HG03378 (cell line): ENCODE measurements at regions not wholly inside any gene's neighbourhood (a gene's known extent, or its start where the extent isn't known, plus 50 kb on each side); places are given as distances from the start of the nearest gene placed in this dataset.
"Not testable (repeated sequence)": the region's sequence is repeated elsewhere in the genome, so short reads cannot be mapped to it uniquely, and the experiment has no call there.

Source experiments
- ATAC-seq: cut with Tn5 transposase; IDR thresholded peaks from one replicate; pipeline ENCODE4 v1.9.1; 2021; ENCODE audit warnings: mild to moderate bottlenecking, moderate library complexity; ENCODE audit not compliant: unreplicated experiment

- no peak for ATAC-seq
These were observed 344.9 kb upstream of the RUNX1 start for GRCh38 chr21:35394049-35394448.

DNA sequence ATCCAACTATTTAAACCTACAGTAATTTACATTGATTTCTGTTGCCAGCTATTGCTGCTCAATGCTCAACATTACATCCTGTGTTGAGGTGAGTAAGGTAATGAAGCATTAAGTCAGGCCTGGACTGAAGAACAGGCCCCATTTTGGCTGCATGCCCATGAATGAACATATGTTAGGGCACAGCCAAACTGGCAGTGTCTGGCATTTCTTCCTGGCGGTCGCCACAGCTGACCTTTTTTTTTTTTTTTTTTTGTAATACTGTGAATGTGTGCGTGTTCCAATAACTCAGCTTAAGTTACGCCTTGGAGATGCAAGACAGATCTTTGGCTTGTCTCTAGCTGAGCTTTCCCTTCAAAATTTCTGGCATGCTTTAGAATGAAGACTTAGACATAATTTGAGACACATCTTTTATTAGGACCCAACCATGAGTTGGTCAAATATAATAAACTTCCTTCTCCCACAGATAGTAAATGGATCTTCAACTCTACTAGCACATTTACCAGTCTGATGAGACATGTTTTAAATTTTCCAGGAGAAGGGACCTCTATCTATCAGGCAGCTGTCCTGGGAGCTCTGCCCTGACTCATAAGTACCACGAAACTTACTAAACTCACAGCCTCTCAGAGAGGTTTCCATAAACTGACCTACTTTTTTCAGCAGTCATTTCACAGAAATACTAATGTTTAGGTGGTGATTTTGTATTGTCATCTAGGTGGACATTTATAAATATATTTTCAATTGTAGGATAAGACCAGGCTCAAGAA is 341.1 kb upstream of the RUNX1 start:
- no peak for ATAC-seq

DNA sequence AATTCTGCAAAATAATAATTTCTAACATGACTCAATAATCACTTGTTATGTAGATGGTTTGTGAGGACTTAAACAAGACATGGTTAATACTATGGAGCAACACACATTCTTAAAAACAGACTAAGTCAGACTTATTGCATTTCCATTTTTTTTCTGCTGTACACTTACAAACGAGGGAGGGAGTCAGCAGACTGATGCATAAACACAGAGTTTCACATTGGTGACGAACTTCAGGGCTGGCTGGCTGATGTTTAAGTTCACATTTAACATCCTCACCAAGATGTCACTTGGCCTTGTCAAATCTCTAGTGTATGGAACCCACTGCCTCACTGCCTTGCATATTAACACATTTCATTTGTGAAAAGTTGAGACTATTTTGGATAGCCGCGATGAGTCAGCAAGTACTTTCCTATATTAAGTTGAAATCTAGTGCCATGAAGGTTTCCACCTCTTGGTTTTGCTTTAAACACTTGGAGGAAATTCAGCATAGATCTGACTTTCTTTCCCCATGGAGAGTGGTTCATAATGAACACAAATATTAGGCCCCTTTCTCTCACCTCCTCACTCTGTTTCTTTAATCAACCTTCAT is 337.5 kb upstream of the RUNX1 start:
- no peak for ATAC-seq

DNA sequence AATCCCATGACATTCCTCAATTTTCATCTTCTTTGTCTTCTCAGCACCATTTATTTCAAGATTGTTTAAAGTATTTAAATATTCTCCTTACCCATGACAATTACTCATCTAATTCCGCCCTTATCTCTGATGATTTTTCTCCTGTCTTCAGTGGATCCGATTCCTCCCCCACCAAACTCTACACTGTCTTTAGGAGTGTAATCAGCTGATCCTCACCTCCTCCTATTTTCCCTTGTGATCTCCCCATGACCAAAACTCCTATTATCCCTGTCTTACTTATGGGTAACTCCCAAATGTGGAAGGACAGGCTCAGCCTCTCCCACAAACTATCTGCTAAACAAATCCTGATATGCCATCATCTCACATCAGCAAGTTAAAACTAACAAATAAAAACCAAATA is 335.3 kb upstream of the RUNX1 start:
- no peak for ATAC-seq

DNA sequence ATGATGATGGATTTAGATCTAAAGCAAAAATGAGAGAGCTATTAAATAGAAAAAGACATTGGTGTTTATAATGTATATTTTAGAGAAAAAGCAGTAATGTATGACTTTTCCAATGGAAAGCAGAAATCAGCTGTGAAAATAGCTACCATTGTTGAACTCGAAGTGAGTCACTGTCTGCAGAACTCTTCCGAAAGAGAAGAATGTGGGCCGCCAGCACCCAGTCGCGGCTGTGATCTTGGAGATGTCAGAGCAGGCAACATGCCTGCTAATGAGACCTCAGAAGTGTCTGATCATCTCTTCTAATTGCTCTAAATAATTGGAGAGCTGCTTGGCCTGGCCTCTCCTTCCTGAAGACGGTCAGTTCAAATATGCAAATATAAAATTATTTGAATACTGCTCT is 333.6 kb upstream of the RUNX1 start:
- no peak for ATAC-seq

- no peak for ATAC-seq
These were observed 332.7 kb upstream of the RUNX1 start for GRCh38 chr21:35381743-35382310.

DNA sequence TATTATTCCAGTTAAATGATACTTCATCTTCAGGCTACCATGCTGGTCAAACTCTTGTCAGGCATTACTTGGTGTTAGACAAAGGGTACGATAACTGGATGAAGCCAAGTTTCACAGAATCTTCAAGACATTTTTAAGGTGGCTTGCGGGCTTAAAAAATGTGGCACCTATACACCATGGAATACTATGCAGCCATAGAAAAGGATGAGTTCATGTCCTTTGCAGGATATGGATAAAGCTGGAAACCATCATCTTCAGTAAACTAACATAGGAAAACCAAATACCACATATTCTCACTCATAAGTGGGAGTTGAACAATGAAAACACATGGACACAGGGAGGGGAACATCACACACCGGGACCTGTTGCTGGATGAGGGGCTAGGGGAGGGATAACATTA is 331.2 kb upstream of the RUNX1 start:
- not testable (repeated sequence) for ATAC-seq

GRCh38 chr21:35378881-35379280 is 329.8 kb upstream of the RUNX1 start:
- ATAC-seq, result no peak

GRCh38 chr21:35377505-35378090 is 328.5 kb upstream of the RUNX1 start:
- ATAC-seq, result no peak

GRCh38 chr21:35376406-35377135 is 327.5 kb upstream of the RUNX1 start:
- no peak for ATAC-seq

- ATAC-seq, result no peak
These were observed 326.0 kb upstream of the RUNX1 start for GRCh38 chr21:35375115-35375514.

DNA sequence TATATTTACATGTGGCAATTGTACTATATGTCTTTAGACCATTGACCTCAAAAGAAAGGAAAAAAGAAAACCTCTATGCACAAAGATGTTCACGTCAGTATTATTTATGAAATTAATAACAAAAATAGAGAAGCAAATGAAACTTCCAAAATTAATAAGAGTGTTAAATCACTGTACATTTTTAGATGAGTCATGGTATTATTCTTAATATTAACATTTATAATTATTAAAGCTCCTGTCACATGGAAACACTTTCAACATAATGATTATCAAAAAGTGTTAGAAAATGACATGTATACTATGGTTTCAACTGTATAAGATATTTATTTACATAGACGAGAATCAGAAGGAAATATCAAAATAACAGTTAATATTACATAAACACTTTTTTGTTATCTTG is 324.9 kb upstream of the RUNX1 start:
- no peak for ATAC-seq

GRCh38 chr21:35372201-35372600 is 323.1 kb upstream of the RUNX1 start:
- no peak for ATAC-seq

DNA sequence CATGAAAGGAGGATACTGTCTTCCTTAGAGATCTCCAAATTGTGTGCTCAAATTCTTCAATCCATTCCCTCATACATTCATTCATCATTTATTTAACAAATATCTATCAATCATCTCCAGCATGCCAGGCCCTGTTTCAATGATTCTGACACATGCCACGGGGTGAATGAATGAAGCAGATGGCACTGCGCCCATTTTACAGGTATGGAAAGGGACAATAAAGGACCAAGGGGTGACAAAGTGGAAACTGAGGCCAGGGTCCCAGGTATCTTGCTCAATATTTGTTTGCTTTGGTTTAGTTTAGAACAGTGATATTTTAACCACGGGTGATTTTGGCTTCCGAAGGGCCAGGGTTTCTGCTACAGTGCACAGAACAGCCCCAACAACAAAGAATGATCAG is 321.6 kb upstream of the RUNX1 start:
- ATAC-seq, result no peak

DNA sequence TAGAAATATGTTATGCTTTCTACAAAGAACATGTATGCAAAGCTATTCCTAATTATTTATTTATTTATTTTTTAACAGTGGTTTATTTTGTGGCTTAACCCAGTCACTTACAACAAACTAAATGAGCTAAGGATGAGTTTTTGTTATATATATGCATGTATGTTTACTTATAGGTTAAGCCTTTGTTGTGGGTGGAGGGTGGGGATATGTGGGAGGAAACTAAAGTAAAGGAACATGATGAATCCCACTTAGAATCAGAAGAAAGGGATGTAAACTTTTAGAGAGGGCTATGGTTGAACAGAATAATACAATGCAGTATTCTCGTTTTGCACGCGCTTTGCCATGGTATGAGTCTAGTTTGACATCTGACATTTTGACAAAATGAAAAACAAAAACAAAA is 321.0 kb upstream of the RUNX1 start:
- ATAC-seq, result no peak

- no peak for ATAC-seq
These were observed 319.2 kb upstream of the RUNX1 start for GRCh38 chr21:35368326-35368725.

GRCh38 chr21:35367553-35367952 is 318.5 kb upstream of the RUNX1 start:
- no peak for ATAC-seq

DNA sequence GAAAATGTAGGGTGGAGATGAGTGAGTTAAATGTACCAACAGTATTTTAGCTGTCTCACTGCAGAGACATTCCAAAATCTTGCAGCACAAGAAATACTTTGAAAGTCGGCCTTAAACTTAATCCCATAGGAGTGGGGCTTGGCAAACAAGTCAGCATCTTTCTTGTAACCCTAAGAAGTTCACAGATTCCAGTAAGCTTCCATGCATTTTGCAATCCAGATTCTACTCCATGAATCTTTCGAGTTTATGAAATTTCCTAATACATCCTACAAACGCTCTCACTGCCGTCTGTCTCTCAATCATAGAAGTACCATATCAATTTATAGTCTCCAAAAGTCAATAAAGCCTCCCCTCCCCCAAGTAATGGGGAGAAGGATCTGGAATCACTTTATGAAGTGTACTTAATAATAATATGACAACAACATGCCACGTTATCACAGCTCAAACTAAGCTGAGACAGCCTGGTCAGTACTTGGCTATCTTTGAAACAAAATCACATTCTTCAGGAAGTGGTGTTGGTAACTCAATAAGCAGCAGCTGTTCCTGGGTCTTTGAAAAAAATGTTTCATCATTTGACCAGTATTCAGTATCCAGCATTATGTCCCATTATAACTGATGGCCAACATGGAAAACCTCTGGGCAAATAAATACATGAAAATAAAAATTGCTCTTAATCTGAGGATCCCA is 317.4 kb upstream of the RUNX1 start:
- ATAC-seq, result no peak

DNA sequence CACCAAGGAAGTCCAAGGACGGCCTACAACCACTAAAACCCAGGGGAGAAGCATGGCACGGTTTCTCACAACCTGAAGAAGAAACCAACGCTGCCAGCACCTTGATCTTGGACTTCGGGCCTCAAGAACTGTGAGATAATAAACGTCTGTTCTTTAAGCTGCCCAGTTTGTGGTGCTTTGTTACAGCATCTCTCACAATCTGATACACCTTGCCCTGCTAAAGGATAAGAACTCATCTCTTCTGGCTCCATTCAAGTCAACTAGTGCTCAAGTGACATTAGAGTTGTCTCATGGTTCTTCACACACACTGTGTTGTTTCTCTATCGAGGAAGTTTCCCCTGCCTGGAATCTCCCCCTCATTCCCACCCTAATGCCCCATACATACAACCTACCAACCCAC is 314.4 kb upstream of the RUNX1 start:
- no peak for ATAC-seq

- ATAC-seq, result no peak
These were observed 312.9 kb upstream of the RUNX1 start for GRCh38 chr21:35361988-35362387.
